Endothelial cell of umbilical vein (primary cell): ENCODE measurements at regions not wholly inside any gene's neighbourhood (a gene's known extent, or its start where the extent isn't known, plus 50 kb on each side); places are given as distances from the start of the nearest gene placed in this dataset.

Source experiments
- BruUV-seq: library from RNA; stranded (reverse); fragments of 400-500 nt; replicated peaks from 2 replicates; lab custom pipeline; 2021; lab: Mats Ljungman, UMichigan
- CTCF ChIA-PET: fragments of 300-600, 350-600 bp; sonication (Branson Sonifier 250); formaldehyde crosslinking; loops from one replicate; lab custom pipeline; 2021; ENCODE audit warnings: antibody characterized with exemption, inconsistent platforms; lab: Charles Lee
- POLR2A ChIA-PET: fragments of 300-600, 350-600 bp; sonication (Branson Sonifier 250); formaldehyde crosslinking; loops from one replicate; lab custom pipeline; 2021; ENCODE audit warnings: antibody characterized with exemption, inconsistent platforms; lab: Charles Lee
- DNase-seq: peaks from one replicate; pipeline ENCODE4 v3.0.0-alpha.2; 2011; ENCODE audit warnings: low read depth, low spot score
- FAIRE-seq: peaks from 2 replicates; lab custom pipeline; 2011; peaks lifted over from hg19 to GRCh38; lab: Jason Lieb, UNC
- H2AFZ ChIP-seq: 2 replicates; pipeline ENCODE4 v1.6.0; 2012; ENCODE audit warnings: low read depth, low read length, control low read depth, inconsistent platforms
- H3K27ac ChIP-seq: 2 replicates; pipeline ENCODE4 v1.5.1; 2011; ENCODE audit warnings: low read depth, mild to moderate bottlenecking, control low read depth, low read length, moderate library complexity; ENCODE audit not compliant: insufficient read depth
- H3K27me3 ChIP-seq, 2 experiments: 2 replicates each; pipeline versions ENCODE4 v1.6.0 to v1.6.1; 2011; ENCODE audit warnings: low read length in 2 of 2, mixed read lengths in 1 of 2; ENCODE audit not compliant: control insufficient read depth in 2 of 2, insufficient read depth in 2 of 2
- H3K36me3 ChIP-seq, 2 experiments: 2 replicates in 1 of 2; 3 replicates in 1 of 2; pipeline ENCODE4 v1.5.1; 2011; ENCODE audit warnings: low read length in 2 of 2, mild to moderate bottlenecking in 1 of 2, moderate library complexity in 1 of 2; ENCODE audit not compliant: control insufficient read depth in 2 of 2, insufficient read depth in 2 of 2; ENCODE audit errors: extremely low read depth in 1 of 2
- H3K4me1 ChIP-seq: 3 replicates; pipeline ENCODE4 v1.5.1; 2011; ENCODE audit warnings: mild to moderate bottlenecking, low read length; ENCODE audit not compliant: control insufficient read depth, insufficient read depth; ENCODE audit errors: extremely low read depth
- H3K4me2 ChIP-seq: 2 replicates; pipeline ENCODE4 v1.6.1; 2011; ENCODE audit warnings: low read length, control low read depth, mixed read lengths; ENCODE audit not compliant: insufficient read depth
- H3K4me3 ChIP-seq, 3 experiments: fragments of 200-600 bp in 1 of 3; sonication (generic), shearing (Covaris generic) in 1 of 3; replicated peaks in 1 of 3; 2 replicates each; pipeline ENCODE4 v1.5.1; 2011 to 2016; ENCODE audit warnings: control low read depth in 3 of 3, low read length in 3 of 3, mild to moderate bottlenecking in 2 of 3, inconsistent platforms in 1 of 3, low read depth in 1 of 3, moderate library complexity in 1 of 3; ENCODE audit not compliant: insufficient read depth in 1 of 3
- H3K79me2 ChIP-seq: 2 replicates; pipeline ENCODE4 v1.6.0; 2012; ENCODE audit warnings: low read length, inconsistent platforms; ENCODE audit not compliant: control insufficient read depth, insufficient read depth
- H3K9ac ChIP-seq: replicated peaks from 2 replicates; pipeline ENCODE3; 2011; ENCODE audit warnings: low read length, control low read depth; ENCODE audit not compliant: insufficient read depth; ENCODE audit errors: extremely low read depth
- H3K9me1 ChIP-seq: replicated peaks from 3 replicates; pipeline ENCODE4 v1.6.0; 2011; ENCODE audit warnings: mild to moderate bottlenecking, low read length; ENCODE audit not compliant: control insufficient read depth, insufficient read depth; ENCODE audit errors: extremely low read depth
- H3K9me3 ChIP-seq: replicated peaks from 2 replicates; pipeline ENCODE4 v1.5.1; 2012; ENCODE audit warnings: low read length, inconsistent platforms; ENCODE audit not compliant: control insufficient read depth, insufficient read depth
- H4K20me1 ChIP-seq: replicated peaks from 2 replicates; pipeline ENCODE3; 2011; ENCODE audit warnings: mild to moderate bottlenecking, low read length; ENCODE audit not compliant: control insufficient read depth, insufficient read depth; ENCODE audit errors: extremely low read depth
- EZH2 ChIP-seq: IDR thresholded peaks from 2 replicates; pipeline ENCODE4 v1.6.1; 2012; ENCODE audit warnings: borderline replicate concordance, low read depth, mild to moderate bottlenecking, moderate library complexity, low read length, inconsistent platforms; ENCODE audit not compliant: severe bottlenecking
- FOS ChIP-seq: IDR thresholded peaks from 2 replicates; pipeline ENCODE4 v1.6.1; 2011; ENCODE audit warnings: mild to moderate bottlenecking, low read length, moderate library complexity, borderline replicate concordance; ENCODE audit not compliant: insufficient read depth
- GATA2 ChIP-seq: IDR thresholded peaks from 2 replicates; pipeline ENCODE4 v1.7.0; 2011; ENCODE audit warnings: low read depth, mild to moderate bottlenecking, moderate library complexity, mixed read lengths, low read length; ENCODE audit not compliant: insufficient read length, insufficient read depth
- JUN ChIP-seq: IDR thresholded peaks from 2 replicates; pipeline ENCODE4 v1.6.1; 2011; ENCODE audit warnings: borderline replicate concordance, low read depth; ENCODE audit not compliant: insufficient read length, insufficient read depth
- MYC ChIP-seq: IDR thresholded peaks from one replicate; pipeline ENCODE4 v1.6.1; 2011; ENCODE audit warnings: mild to moderate bottlenecking, low read depth, low read length
- POLR2A ChIP-seq: IDR thresholded peaks from 2 replicates; pipeline ENCODE4 v1.6.1; 2012; ENCODE audit warnings: low read depth, mild to moderate bottlenecking, control low read depth, low read length
- POLR2AphosphoS5 ChIP-seq: IDR thresholded peaks from 2 replicates; pipeline ENCODE4 v1.6.1; 2012; ENCODE audit warnings: low read depth, mild to moderate bottlenecking, control low read depth, low read length, moderate library complexity; ENCODE audit not compliant: insufficient read depth
- dilution Hi-C: fragments of 300-500 bp; cut with MboI; formaldehyde crosslinking; loops from one replicate; pipeline ENCODE4 v1.15.0; 2019; ENCODE audit warnings: low sequenced_read_pairs; ENCODE audit not compliant: extremely low pct_ligation_motif_present
- intact Hi-C: fragments of 100-400 bp; cut with micrococcal nuclease; formaldehyde crosslinking; loops from one replicate; pipeline ENCODE4 v1.10.0; 2022
- TF ChIP-seq, protein P1 (sequence below): IDR thresholded peaks from 2 replicates; pipeline ENCODE4 v1.6.1; 2011; ENCODE audit not compliant: insufficient read depth, insufficient read length
- TF ChIP-seq, protein P2 (sequence below), 2 donors: IDR thresholded peaks; 1 replicate in 1 of 2; 2 replicates in 1 of 2; pipeline ENCODE4 v1.5.1; 2011; ENCODE audit warnings: low read length in 2 of 2, mild to moderate bottlenecking in 2 of 2, moderate library complexity in 2 of 2, control low read depth in 1 of 2, inconsistent platforms in 1 of 2, low read depth in 1 of 2; ENCODE audit not compliant: insufficient read depth in 1 of 2; ENCODE audit errors: extremely low read depth in 1 of 2

DNA sequence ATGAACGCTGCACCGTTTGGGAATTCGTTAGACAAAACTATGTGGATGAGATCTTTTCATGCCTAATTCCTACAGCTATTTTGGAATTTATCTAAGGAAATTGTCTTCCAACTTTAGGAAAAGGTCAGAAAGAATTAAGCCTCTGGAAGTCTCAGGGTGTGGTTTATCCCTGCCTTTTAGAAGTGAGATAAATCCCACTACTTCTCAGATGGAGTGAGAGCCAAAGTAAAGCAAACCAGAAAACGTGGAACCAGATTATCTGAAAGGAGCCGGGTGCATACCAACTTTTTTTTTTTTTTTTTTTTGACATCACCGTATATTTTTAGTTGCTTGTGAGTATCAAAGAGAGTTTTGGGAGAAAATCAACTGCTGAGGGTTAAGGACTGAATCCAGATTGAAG is 79.6 kb downstream of the VCX2 start:
- no peak overlapping the region for H3K4me3 ChIP-seq
- no peak overlapping the region for H3K4me2 ChIP-seq
- H3K4me1 ChIP-seq: no peaks in the 10 kb centered on the region
- no peak for TF ChIP-seq FOS
- no peak for TF ChIP-seq MYC
- no peak for TF ChIP-seq POLR2A
- TF ChIP-seq GATA2: no peak
- TF ChIP-seq EZH2: no peak
- TF ChIP-seq, protein P1, sequence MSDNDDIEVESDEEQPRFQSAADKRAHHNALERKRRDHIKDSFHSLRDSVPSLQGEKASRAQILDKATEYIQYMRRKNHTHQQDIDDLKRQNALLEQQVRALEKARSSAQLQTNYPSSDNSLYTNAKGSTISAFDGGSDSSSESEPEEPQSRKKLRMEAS: no peak
- no peak for TF ChIP-seq JUN
- no peak for TF ChIP-seq POLR2AphosphoS5
- TF ChIP-seq, protein P2, sequence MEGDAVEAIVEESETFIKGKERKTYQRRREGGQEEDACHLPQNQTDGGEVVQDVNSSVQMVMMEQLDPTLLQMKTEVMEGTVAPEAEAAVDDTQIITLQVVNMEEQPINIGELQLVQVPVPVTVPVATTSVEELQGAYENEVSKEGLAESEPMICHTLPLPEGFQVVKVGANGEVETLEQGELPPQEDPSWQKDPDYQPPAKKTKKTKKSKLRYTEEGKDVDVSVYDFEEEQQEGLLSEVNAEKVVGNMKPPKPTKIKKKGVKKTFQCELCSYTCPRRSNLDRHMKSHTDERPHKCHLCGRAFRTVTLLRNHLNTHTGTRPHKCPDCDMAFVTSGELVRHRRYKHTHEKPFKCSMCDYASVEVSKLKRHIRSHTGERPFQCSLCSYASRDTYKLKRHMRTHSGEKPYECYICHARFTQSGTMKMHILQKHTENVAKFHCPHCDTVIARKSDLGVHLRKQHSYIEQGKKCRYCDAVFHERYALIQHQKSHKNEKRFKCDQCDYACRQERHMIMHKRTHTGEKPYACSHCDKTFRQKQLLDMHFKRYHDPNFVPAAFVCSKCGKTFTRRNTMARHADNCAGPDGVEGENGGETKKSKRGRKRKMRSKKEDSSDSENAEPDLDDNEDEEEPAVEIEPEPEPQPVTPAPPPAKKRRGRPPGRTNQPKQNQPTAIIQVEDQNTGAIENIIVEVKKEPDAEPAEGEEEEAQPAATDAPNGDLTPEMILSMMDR (IDR thresholded peaks at IDR 0.05; ENCODE audit: extremely low read depth in 1 of 2, insufficient read depth in 1 of 2, low read depth in 1 of 2, low read length in 2 of 2): no peak
- no peaks in the 10 kb centered on the region for H3K9me1 ChIP-seq
- no peak overlapping the region for H2AFZ ChIP-seq
- H3K9ac ChIP-seq: no peak overlapping the region
- DNase-seq (no peak), FAIRE-seq (no peak)
- no peaks in the 10 kb centered on the region for H3K36me3 ChIP-seq
- dilution Hi-C loops: no loop called here
- ChIA-PET POLR2A (no interaction called here), CTCF (no interaction called here)
- no peaks in the 10 kb centered on the region for H3K79me2 ChIP-seq
- no peaks in the 10 kb centered on the region for H4K20me1 ChIP-seq
- H3K27me3 ChIP-seq: no peaks in the 10 kb centered on the region
- no peak overlapping the region for H3K27ac ChIP-seq
- H3K9me3 ChIP-seq: no peaks in the 10 kb centered on the region
- no TSS peak for BruUV-seq
- intact Hi-C loops: no loop called here
